ENCODE measurements at regions not wholly inside any gene's neighbourhood (a gene's known extent, or its start where the extent isn't known, plus 50 kb on each side); places are given as distances from the start of the nearest gene placed in this dataset.

DNA sequence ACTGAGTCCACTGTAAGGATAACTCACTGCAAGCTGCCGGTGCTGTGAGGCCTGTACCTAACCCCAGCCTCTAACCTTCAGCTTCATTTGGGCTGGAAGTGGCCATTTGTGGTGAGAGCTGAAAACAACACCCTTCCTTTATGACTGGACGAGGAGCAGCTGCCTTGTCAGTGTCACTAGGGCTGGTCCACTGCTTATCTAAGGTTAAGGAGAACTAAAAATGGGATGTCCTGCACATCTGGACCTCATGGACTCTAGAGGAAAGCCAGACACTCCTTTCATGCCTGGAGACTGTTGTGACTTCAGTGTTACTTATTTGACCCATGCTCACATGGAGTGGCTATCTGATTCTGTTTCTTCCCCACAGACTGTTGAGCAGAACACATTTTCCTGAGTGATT lies 139.9 kb downstream of the ZNF518B start:
- TF ChIP-seq, protein P1, sequence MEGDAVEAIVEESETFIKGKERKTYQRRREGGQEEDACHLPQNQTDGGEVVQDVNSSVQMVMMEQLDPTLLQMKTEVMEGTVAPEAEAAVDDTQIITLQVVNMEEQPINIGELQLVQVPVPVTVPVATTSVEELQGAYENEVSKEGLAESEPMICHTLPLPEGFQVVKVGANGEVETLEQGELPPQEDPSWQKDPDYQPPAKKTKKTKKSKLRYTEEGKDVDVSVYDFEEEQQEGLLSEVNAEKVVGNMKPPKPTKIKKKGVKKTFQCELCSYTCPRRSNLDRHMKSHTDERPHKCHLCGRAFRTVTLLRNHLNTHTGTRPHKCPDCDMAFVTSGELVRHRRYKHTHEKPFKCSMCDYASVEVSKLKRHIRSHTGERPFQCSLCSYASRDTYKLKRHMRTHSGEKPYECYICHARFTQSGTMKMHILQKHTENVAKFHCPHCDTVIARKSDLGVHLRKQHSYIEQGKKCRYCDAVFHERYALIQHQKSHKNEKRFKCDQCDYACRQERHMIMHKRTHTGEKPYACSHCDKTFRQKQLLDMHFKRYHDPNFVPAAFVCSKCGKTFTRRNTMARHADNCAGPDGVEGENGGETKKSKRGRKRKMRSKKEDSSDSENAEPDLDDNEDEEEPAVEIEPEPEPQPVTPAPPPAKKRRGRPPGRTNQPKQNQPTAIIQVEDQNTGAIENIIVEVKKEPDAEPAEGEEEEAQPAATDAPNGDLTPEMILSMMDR (IDR thresholded peaks at IDR 0.05): no peak
- no peak for TF ChIP-seq POLR2A (IDR thresholded peaks at IDR 0.05)
